ENCODE measurements at regions not wholly inside any gene's neighbourhood (a gene's known extent, or its start where the extent isn't known, plus 50 kb on each side); places are given as distances from the start of the nearest gene placed in this dataset.

- no peak for TF ChIP-seq CTCF (IDR thresholded peaks at IDR 0.05)
- no peak for TF ChIP-seq POLR2A (IDR thresholded peaks at IDR 0.05)
Observed at GRCh38 chr6:139925894-139926641, 551.6 kb upstream of the CITED2 start.

Data from heart left ventricle (tissue), 13 donors.